ENCODE measurements at regions not wholly inside any gene's neighbourhood (a gene's known extent, or its start where the extent isn't known, plus 50 kb on each side); places are given as distances from the start of the nearest gene placed in this dataset.

GRCh38 chr4:38610966-38611431, 53.0 kb upstream of the KLF3 start:
- in situ Hi-C loops (cut with HindIII; ENCODE audit: low pct_ligation_motif_present, low pct_unique_long_range_greater_than_20kb, low sequenced_read_pairs), result no loop called here
- no peak for DNase-seq

- in situ Hi-C loops (cut with HindIII; ENCODE audit: low pct_ligation_motif_present, low pct_unique_long_range_greater_than_20kb, low sequenced_read_pairs), result no loop called here
Measured at GRCh38 chr4:38611676-38612075, 52.3 kb upstream of the KLF3 start.

GRCh38 chr4:38612646-38613414, 51.2 kb upstream of the KLF3 start:
- no peak for DNase-seq
- in situ Hi-C loops (cut with HindIII; ENCODE audit: low pct_ligation_motif_present, low pct_unique_long_range_greater_than_20kb, low sequenced_read_pairs), result no loop called here

More at GRCh38 chr4:38611676-38612075, 52.3 kb upstream of the KLF3 start:
- no peak for DNase-seq
